Right lobe of liver (tissue), 6 donors: ENCODE measurements at regions not wholly inside any gene's neighbourhood (a gene's known extent, or its start where the extent isn't known, plus 50 kb on each side); places are given as distances from the start of the nearest gene placed in this dataset.

ENCODE experiments used
- ATAC-seq, 4 donors: fragments of 200-7000 bp; cut with Tn5 transposase; one replicate each; pipeline ENCODE4 v1.9.1; 2020; ENCODE audit warnings: mild to moderate bottlenecking in 4 of 4, moderate library complexity in 4 of 4
- DNase-seq, 3 donors: peaks; one replicate each; pipeline ENCODE4 v3.0.0-alpha.2; 2020
- H3K27ac ChIP-seq, 3 donors: fragments of 200-600 bp; one replicate each; pipeline ENCODE4 v1.8.0; 2022
- H3K27me3 ChIP-seq, 2 donors: fragments of 200-600 bp; one replicate each; pipeline ENCODE4 v1.8.0; 2022
- H3K36me3 ChIP-seq, 4 donors: fragments of 200-600 bp; sonication (generic) in 1 of 4; one replicate each; pipeline versions ENCODE4 v1.5.1 to v1.8.0; 2017 to 2022; ENCODE audit warnings: control low read depth in 1 of 4
- H3K4me1 ChIP-seq, 4 donors: fragments of 200-600 bp; sonication (generic) in 1 of 4; one replicate each; pipeline versions ENCODE4 v1.5.1 to v1.8.0; 2017 to 2022; ENCODE audit warnings: control low read depth in 1 of 4
- H3K4me3 ChIP-seq, 3 donors: fragments of 200-600 bp; one replicate each; pipeline ENCODE4 v1.8.0; 2022
- H3K9me3 ChIP-seq, 4 donors: fragments of 200-600 bp; sonication (generic) in 1 of 4; one replicate each; pipeline versions ENCODE4 v1.5.1 to v1.8.0; 2017 to 2022; ENCODE audit warnings: control low read depth in 1 of 4
- CTCF ChIP-seq, 4 donors: fragments of 200-600 bp in 3 of 4; fragments of 450-650 bp in 1 of 4; IDR thresholded peaks; one replicate each; pipeline versions ENCODE4 v1.5.1 to v1.8.0; 2016 to 2022; ENCODE audit warnings: antibody characterized with exemption in 4 of 4, mild to moderate bottlenecking in 2 of 4
- POLR2A ChIP-seq: fragments of 450-650 bp; IDR thresholded peaks from one replicate; pipeline ENCODE4 v1.6.1; 2017; ENCODE audit warnings: antibody characterized with exemption, mild to moderate bottlenecking
- WGBS: methylation state at CpG from one replicate; pipeline ENCODE4 v1.1.6; 2018; ENCODE audit warnings: low coverage, low lambda C conversion rate; ENCODE audit not compliant: insufficient coverage; ENCODE audit errors: missing lambda C conversion rate; 5-methylcytosine and 5-hydroxymethylcytosine counted together
- intact Hi-C, 2 donors: fragments of 100-400 bp; cut with DNase I; formaldehyde crosslinking; loops; one replicate each; pipeline versions ENCODE4 v1.11.2 to v1.14.1; 2022
- donor health status: DM: no; HTN: yes; CAD: no.
- donor health status: DM: no; HTN: no; CAD: no.
- donor health status: DM: no; HTN: no; CAD: no.
- donor health status: DM: no; HTN: yes; CAD: no.
- donor health status: DM: no; HTN: yes; CAD: no.

GRCh38 chr6:149131891-149132290 lies 185.6 kb upstream of the TAB2 start:
- no peak for TF ChIP-seq CTCF (IDR thresholded peaks at IDR 0.05)
- no peak for TF ChIP-seq POLR2A
- H3K4me1 ChIP-seq, result peaks cover 0 to 13% (median under 1%) of the 10 kb centered on the region in 4 donors
- intact Hi-C loops, result no loop called here
- 98% methylated on average over 4 of the region's 4 CpGs for WGBS
- no peaks in the 10 kb centered on the region for H3K27me3 ChIP-seq
- no peaks in the 10 kb centered on the region for H3K36me3 ChIP-seq
- DNase-seq (no peak), ATAC-seq (no peak)
- no peak overlapping the region for H3K27ac ChIP-seq
- H3K4me3 ChIP-seq, result no peak overlapping the region
- H3K9me3 ChIP-seq, result no peaks in the 10 kb centered on the region

- Histone ChIP-seq H3K9me3 (no peaks in the 10 kb centered on the region), H3K27me3 (no peaks in the 10 kb centered on the region), H3K4me1 (peaks cover 0 to 18% (median 3%) of the 10 kb centered on the region in 4 donors), H3K36me3 (no peaks in the 10 kb centered on the region), H3K27ac (no peak overlapping the region), H3K4me3 (no peak overlapping the region)
- 100% methylated on average over 3 of the region's 3 CpGs for WGBS
- ATAC-seq, result no peak
- TF ChIP-seq POLR2A, result no peak
- no peak for TF ChIP-seq CTCF (IDR thresholded peaks at IDR 0.05)
- DNase-seq, result no peak
- intact Hi-C loops, result no loop called here
Observed at GRCh38 chr6:149132336-149132735, 185.2 kb upstream of the TAB2 start.

GRCh38 chr6:149134511-149134933 lies 183.0 kb upstream of the TAB2 start:
- Histone ChIP-seq H3K27ac (no peak overlapping the region), H3K4me3 (no peak overlapping the region), H3K4me1 (peaks cover 0 to 25% (median 7%) of the 10 kb centered on the region in 4 donors), H3K36me3 (no peaks in the 10 kb centered on the region), H3K27me3 (no peaks in the 10 kb centered on the region), H3K9me3 (no peaks in the 10 kb centered on the region)
- ATAC-seq (no peak), DNase-seq (no peak)
- WGBS, result 60% methylated on average over 4 of the region's 4 CpGs
- intact Hi-C loops, result no loop called here
- TF ChIP-seq POLR2A (no peak), CTCF (IDR thresholded peaks at IDR 0.05) (no peak)

GRCh38 chr6:149135809-149136208 lies 181.7 kb upstream of the TAB2 start:
- 70% methylated on average over 3 of the region's 3 CpGs for WGBS

More at GRCh38 chr6:149135809-149136208, 181.7 kb upstream of the TAB2 start:
- ATAC-seq (no peak), DNase-seq (no peak)
- no peak overlapping the region for H3K4me3 ChIP-seq
- no peaks in the 10 kb centered on the region for H3K27me3 ChIP-seq
- TF ChIP-seq POLR2A (no peak), CTCF (IDR thresholded peaks at IDR 0.05) (no peak)
- no peaks in the 10 kb centered on the region for H3K9me3 ChIP-seq
- no peak overlapping the region for H3K27ac ChIP-seq
- H3K4me1 ChIP-seq, result peaks cover 0 to 16% (median 7%) of the 10 kb centered on the region in 4 donors
- intact Hi-C loops, result no loop called here
- no peaks in the 10 kb centered on the region for H3K36me3 ChIP-seq
